Middle frontal gyrus (tissue), 1 donor: ENCODE measurements at regions not wholly inside any gene's neighbourhood (a gene's known extent, or its start where the extent isn't known, plus 50 kb on each side); places are given as distances from the start of the nearest gene placed in this dataset.

Source experiments
- DNase-seq: peaks from one replicate; pipeline ENCODE4 v3.0.0-alpha.2; 2015; ENCODE audit warnings: low spot score; ENCODE audit errors: extremely low spot score

DNA sequence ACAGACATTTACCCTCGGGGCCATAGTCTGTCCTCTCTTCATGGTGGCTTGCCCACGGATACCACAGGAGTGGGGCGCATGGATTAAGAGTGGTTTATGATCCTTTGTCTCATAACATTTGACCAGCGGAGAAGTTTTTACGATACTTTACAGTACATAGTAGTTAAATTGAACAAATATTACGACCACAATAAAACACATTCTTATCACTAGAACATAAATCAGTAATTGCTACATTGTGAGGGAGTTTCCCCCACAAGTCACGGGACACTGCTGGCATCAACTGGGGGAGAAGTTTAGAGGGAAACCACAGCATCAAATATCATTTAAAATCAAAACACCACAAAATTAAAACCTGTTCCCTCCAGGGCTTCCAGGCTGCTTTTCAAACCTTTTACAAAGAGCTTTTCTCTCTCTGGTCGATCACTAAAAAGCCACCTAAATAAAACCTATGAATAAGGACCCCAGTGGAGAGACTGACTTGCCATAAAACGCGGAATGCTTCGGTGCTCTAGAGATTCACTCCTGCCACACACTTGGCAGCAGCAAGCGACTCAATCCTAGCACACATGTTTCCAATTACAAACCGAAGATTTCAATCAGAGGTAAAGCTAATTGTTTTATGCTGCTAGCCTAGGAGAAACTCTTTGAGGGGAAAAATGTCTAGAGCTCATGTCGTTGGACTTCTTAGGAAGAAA is 173.7 kb upstream of the HNRNPA3 start:
- DNase-seq: no peak

DNA sequence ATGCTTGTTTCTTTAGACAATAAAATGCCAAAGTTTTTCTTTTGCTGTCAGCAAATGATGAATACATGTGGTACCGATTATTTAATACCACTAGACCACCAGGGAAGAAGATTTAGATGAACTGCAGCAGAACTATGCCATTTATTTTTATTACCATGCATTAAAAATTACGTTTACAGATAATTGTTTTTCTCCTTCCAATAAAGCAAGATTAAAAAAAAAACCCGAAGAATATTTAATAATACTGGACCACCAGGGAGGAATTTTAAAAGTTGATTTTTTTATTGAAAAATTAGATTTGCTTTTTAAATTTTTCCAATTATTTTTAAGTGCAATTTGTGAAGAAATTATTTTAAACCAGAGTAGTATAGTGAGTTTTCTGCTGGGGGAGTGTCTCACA is 170.3 kb upstream of the HNRNPA3 start:
- DNase-seq: no peak

DNA sequence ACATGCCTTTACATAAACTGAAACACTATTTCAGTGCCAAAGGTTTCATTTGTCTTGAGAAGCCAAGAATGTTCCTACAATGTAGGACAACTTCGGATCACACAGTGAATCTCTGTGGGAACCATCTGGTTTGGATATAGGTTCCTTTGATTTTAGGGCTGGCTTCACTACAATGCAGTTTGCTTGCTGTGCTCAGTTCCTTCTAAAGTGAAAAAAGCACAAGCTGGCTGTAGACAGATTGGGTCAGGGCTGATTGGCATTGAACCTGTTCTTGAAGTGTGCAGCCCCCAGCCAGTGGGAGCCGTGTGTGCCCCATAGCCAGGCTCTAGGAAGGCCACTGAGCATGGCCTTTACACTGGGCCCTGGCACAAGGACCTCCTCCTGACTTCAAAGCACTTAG is 167.9 kb upstream of the HNRNPA3 start:
- DNase-seq: no peak

DNA sequence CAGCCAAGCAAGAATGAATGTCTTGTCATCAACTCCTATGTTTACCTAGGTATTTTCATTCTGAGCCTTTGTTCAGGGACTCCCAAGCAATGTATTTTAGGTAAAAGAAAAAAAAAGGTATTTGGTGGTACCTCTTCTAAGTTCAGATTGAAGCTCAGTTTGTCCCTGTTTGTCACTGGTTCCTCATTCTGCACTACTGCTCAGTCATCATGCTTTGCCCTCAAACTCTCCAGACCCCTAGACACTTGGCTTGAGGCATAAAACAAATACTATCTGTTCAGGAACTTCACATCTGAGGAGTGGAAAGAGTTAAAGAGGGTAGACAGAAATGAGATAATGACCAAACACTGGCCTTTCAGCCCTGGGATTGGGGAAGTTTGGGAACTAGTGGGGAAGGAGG is 163.6 kb upstream of the HNRNPA3 start:
- DNase-seq: no peak

DNA sequence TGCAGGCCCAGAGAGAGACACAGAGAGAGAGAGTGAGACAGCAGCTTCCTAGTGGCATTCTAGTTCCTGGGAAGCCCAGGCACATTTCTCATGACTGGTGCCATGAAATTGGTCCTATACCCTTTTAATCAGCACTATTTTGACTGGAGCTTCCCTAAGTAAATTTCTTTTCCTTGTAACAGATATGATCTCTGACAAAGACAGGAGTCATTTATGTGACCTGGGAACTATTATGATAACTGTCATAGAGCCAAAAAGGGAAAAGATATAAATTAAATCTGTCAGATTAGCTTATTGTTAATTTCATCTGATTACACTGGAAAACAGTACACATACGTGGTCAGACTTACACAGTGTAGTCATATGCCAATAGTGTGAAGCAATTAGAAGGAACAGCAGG is 161.3 kb upstream of the HNRNPA3 start:
- DNase-seq: no peak

DNA sequence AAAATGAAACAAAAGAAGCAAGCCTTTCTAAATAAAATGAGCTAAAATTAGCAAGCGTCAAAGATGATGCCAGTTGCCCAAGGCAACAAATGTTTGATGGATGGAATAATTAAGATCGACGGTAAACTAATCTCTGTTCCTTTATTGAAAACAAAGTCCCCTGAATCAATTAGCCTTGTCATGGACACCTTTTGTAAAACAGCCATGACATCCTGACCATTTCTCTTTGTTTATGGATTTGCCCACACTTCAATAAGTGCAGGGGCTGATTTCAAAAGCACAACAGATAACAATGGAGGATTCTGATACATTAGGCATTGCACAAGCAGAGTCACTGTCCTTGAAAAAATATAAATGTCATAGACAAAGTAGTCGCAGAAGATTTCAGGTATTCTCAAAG is 160.1 kb upstream of the HNRNPA3 start:
- no peak for DNase-seq

DNA sequence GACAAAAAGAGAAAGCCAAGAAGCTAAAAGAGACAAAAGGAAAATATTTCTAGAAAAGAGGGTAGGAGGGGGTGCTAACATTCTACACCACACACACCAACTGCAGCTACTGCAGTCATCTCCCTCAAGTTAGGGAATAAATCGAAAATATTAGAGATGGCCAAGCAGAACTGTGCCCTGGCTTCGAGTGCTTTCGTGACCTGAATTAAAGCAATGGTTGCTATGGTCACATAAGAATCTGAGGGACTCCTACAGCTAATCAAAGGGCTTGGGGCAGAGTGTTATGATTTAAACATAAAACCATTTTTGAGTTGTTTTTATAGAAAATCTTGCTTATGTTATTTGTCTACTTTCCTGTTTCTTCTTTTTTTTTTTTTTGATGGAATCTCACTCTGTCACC is 159.6 kb upstream of the HNRNPA3 start:
- DNase-seq: no peak

DNA sequence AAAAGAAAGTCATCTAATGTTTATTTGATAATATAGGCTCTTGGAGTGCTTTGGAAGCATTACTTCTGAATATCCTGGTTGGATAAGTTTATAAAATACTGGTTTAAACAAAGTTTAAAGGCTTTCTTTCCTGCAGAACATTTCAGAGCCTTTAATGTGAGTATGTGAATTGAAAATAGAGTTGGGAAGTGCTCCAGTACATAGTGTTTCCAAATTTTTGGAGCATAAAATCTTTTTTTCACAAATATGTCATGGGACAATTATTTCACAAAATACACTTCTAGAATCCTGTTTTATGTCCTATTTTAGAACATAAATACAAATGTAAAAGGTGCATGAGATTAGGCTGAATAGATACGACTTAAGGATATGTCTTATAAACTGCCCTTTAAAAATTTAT is 158.9 kb upstream of the HNRNPA3 start:
- no peak for DNase-seq

DNA sequence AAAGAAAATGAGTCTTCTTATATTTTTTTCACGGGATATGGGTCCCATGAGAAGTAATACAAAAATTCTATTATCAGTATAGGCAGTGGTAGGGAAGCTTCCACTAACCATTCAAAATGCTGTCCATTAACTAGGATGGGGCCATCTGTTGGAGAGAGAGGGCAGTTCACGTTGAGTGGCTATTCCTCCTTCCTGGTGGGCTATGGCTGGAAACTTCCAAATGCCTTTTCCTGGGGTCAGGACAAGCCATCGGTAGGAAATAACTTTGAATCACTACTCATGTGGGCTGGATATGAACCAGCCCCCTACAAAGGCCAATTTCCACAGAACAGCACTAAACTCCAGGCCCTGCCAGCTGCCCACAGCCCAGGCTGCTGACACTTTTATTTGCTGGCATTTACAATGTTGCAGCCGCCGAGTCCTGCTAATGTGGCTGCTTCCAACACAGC is 156.1 kb upstream of the HNRNPA3 start:
- no peak for DNase-seq

DNA sequence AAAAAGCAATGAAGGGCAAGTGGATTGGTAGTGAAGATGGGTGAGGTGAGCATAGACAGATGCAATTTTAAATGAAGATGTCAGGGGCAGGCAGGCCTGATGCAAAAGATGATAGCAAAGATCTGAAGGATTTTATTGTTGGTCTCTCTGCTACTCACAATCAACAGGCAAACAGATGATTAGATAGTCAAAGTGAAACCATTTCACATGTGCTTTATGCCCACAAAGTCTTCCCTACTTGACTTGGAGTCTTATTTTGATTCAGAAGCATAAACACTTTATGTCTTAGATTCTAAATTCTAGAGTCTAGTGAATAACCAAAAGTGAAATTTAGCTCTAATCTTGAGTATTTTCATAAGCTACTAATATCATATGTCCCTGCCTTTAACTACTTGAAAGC is 153.8 kb upstream of the HNRNPA3 start:
- no peak for DNase-seq

DNA sequence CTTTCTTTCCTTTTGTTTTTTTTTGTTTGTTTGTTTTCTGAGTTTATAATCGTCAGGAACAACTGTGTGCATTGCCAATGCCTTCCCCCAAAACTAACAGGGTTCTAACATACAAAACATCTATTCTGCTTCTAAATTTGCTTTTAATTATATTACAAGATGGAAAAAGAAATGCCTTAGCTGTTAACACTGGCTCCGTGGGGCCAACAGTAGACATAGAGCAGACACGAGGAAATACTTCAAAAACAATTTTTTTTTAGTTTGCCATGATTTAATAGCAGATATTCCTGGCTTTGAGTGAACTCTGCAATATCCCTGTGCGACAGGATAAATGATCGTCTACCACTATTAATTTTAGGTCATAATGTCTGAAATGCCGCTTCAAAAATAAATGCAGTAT is 153.3 kb upstream of the HNRNPA3 start:
- no peak for DNase-seq

DNA sequence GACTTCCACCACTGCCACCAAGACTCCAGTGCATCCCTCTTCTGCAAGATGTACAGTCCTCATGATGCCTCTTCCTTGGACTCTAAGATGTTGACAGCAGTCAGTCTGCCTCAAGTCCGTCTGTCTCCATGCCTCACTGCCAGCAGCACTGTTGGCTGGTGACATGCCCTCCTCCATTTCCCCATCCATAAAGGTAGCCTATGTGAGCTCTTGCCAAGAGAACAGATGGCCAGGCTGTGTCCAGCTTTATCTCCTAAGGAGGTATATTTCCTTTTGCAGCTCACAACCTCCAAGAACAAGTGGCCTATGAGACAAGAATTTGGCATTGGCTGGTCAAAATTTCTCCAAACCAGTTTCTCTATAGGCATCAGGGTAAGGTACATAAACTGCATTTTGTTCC is 149.3 kb upstream of the HNRNPA3 start:
- no peak for DNase-seq

DNA sequence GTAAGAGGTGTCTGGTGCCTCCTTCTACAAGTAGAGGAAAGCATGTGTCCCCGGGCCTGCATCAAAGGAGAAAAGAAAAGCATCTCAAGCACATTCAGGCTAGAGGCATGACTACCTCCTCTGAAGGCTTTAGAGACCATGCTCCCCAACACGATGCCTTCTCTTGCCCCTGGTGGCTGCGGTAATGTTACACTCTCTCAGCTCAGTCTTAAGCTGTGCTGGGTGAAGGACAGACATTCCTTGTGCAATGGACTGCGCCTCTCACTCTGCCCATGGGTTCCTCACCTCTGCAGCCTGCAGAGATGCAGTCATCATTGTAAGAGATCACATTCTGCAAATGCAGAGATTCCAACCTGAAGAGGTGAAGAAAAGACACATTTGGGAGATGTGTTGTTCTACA is 148.2 kb upstream of the HNRNPA3 start:
- DNase-seq: no peak

DNA sequence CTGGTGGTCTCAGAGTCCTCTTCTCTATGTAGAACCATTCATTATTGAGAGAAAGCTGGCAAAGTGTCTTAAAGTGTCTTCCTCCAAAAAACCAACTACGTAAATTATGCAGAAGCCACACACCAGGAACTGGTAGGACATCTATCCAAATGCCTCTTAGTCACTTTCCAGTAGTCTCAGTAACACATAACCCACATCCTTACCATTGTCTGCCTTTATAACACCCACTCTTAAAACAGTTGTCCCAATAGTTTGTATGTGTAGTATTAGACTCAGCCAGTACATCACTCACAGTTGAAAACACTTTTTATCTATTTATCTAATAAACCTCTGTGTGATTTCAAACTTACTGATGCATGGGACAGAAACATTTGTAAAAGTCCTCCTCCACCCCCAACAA is 143.6 kb upstream of the HNRNPA3 start:
- DNase-seq: no peak

DNA sequence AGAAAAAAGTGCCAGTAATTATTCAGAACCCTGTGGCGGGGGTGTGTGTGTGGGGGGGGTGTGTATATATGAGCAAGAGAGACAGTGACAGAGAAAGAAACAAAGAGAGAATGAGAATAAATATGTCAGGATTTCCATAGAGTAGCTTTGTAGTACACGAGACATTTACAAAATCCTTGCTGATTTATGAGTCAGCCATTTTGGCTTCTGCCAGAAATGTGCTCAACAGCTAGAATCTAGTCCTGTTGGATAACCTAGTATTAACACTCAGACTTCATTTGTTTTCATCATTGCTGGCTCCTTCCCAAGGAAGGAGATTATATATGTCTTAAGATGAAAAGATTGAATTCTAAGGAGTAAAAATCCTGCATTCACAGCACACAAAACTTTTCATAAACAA is 140.5 kb upstream of the HNRNPA3 start:
- DNase-seq: no peak

DNA sequence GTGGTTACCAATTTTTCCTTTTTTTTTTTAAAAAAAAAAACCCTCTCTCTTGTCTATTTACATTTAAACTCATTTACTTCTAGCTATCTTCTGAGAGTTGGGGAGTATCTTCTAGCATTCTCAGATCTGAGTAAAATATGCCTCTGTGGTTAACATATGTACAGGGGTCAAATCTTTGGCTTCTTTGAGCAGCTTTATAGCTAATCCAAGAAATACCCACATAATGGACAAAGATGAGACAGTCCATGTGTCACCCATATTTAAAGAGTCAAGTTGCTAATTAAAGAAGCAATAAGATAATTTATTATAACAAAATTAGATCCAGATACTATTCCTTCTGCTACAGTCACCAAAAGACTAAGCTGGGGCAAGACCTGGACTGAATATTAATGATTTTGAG is 139.0 kb upstream of the HNRNPA3 start:
- DNase-seq: no peak

DNA sequence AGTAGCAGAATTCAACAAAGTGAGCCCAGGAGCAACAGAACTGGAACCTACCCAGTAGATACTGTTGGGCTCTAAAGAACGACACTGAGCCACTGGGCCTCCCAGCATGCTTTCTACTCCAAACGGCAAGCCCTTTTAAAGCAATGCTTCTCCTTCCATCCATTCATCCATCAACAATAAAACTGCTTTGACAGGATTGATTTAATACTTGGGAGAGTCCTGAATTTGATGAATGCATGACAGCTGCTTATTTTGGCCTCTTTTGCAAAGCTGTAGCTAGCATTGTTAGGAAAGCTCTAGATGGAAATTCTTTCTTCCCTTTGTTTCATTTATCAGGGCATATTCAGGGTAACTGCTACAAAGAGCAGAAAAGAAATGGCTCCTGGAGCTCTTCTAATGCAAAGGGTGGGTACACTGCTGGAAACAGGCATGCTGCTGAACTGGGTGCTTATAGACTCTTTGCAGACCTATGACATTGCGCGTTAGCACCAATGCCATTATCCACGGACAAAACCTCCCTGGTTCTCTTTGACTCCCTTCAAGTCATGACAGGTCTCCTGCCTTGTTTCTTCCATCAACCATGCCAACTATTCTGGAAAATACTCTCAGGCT is 138.4 kb upstream of the HNRNPA3 start:
- no peak for DNase-seq

DNA sequence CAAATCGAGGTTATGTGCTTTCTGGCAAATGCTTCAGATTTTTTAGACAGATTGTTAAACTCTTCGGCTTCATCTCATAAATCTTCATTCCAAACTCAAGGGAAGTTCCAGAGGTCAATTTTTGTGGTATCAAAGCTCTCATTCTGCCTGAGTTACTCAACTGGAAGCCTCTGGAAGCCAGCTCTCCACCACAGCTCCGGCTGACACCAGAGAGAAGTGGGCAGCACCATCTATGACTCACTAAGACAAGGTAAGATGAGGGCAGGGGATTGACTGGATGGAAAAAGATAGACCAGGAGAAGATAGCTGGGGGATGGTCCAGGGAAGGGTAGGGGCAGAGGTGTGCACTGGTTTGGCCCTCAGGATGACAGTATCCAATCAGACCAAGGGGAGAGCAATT is 137.3 kb upstream of the HNRNPA3 start:
- DNase-seq: no peak

DNA sequence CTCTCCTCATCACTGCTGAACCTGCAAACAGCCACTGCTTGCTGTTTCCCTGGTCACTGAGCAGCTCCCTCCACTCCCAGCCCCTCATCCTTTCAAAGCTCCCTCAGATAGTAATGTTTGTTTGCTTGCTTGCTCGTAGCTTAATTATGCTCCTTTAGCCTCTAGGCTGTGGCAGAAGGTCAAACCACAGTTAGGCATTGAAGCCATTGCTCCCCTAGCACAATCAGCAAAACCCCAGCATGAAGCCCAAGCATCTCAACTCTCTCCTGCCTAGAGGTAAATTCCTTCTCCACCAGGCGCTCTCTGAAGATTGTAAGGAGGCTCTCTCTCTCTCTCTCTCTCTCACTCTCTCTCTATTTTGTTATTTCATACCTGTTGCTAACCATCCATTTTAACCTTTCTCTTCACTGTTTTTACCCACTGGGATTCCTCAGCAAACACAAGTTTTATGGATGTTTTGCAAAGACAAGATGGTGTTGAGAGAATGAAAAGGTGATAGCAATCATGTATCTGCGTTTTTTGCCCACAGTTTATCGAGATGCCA is 135.9 kb upstream of the HNRNPA3 start:
- DNase-seq: no peak

DNA sequence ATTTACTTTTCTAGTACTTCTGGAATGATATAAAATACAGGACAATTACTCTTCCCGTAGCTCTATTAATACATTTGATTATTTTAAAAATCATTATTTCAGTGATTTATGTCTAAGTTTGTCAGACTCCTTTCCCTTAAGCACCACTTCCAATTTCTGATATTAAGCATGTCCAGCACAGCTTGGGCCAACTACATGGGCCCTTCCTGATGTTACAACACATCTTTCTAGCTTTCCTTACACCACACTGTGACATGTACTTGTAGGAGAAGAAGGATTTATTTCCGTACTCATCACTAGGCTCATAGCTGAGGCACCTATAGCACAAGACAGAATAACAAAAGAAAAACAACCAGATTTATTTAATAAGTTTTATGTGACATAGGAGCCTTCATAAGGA is 134.8 kb upstream of the HNRNPA3 start:
- DNase-seq: no peak

DNA sequence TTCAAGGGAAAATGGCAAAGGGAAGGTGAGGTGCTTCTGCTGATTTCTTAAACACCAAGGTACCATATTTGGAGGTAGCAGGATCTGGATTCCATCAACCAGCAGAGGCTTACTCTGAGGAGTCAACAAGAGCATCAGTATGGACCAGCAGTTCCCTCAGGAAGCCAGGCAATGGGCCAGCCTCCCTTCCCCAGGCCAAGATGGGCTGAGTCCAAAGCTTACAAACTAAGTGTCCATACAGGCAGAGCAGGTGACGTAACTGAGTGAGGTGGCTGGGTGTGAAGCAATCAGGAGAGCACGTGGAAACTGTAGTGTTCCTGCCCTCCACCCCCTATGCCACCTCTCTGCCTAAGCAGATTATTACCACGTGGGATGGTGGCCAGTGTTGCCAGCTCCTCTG is 134.2 kb upstream of the HNRNPA3 start:
- no peak for DNase-seq

DNA sequence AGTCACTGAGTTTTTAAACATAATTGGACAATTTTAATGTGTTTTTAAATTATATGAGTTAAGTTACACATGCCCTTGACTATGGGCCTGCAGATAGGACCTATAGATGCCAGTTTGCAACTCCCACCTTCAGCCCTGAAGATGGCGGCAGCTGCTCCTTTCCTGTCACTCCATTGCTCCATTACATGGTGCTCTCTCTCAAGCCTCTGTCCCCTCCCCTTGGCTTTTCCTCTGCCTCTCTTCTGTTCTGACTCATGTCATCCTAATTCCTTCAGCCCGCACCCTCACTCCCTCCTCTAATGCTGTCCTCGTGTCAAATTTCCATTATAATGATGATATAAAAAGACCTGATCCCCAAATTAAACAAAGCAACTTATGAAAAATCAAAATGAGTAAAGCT is 133.7 kb upstream of the HNRNPA3 start:
- DNase-seq: no peak

DNA sequence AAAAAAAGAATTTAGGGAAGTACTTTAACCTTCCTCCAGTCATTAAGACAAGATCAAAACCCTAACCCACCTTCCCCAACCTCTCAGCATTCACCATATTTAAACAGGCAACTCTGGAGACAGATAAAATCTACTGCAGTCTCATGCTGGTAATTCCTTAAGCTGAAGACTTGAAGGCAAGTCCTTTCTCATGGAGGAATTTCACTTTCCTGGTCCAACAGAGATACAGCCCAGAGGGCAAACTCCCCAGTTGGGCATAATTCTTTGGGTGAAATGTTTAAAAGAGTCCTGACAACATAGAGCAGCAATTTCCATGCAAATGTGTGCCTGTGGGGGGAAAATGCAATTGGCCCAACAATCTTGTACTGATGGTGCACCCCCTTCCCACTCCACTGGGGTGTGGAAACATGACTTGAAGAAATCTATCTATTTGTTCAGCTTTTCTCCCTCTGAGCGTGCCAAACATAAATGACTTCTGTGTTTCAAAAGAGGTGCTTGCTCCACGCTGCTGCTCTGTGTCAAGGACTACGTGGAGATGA is 131.8 kb upstream of the HNRNPA3 start:
- no peak for DNase-seq
